GM12878 (cell line): ENCODE measurements at regions not wholly inside any gene's neighbourhood (a gene's known extent, or its start where the extent isn't known, plus 50 kb on each side); places are given as distances from the start of the nearest gene placed in this dataset.

Experiments used
- ATAC-seq: fragments of 200-7000 bp; cut with Tn5 transposase; 3 replicates; pipeline ENCODE4 v1.9.1; 2020; ENCODE audit warnings: mild to moderate bottlenecking, moderate library complexity
- BruUV-seq: library from RNA; stranded (reverse); fragments of 400-500 nt; replicated peaks from 2 replicates; lab custom pipeline; 2021; lab: Mats Ljungman, UMichigan
- CTCF ChIA-PET: fragments of 300-600 bp; sonication (Branson Sonifier 250); formaldehyde crosslinking; extraction: SDS; loops from one replicate; lab custom pipeline; 2021; ENCODE audit warnings: inconsistent platforms; lab: Yijun Ruan, JAX
- POLR2A ChIA-PET: fragments of 350-600 bp; formaldehyde crosslinking; extraction: SDS; loops from one replicate; lab custom pipeline; 2021; ENCODE audit warnings: inconsistent platforms; lab: Charles Lee
- RAD21 ChIA-PET: fragments of 300-600 bp; sonication (Branson Sonifier 250); formaldehyde crosslinking; loops from one replicate; lab custom pipeline; 2023; ENCODE audit warnings: antibody characterized with exemption; ENCODE audit not compliant: unreplicated experiment; lab: Charles Lee
- SMC1A ChIA-PET: fragments of 300-600 bp; sonication (Branson Sonifier 250); formaldehyde crosslinking; loops from one replicate; lab custom pipeline; 2023; ENCODE audit not compliant: unreplicated experiment, uncharacterized antibody; lab: Charles Lee
- DNase-seq: peaks from one replicate; pipeline ENCODE4 v3.0.0-alpha.2; 2011; ENCODE audit warnings: low read depth, low spot score
- FAIRE-seq: peaks from 3 replicates; lab custom pipeline; 2011; peaks lifted over from hg19 to GRCh38; lab: Jason Lieb, UNC
- H2AFZ ChIP-seq: 2 replicates; pipeline ENCODE4 v1.6.0; 2011; ENCODE audit warnings: low read depth, low read length, control low read depth; ENCODE audit not compliant: control insufficient read depth
- H3K27ac ChIP-seq: 2 replicates; pipeline ENCODE4 v1.5.1; 2011; ENCODE audit warnings: control low read depth; ENCODE audit not compliant: control insufficient read depth, insufficient read depth
- H3K27me3 ChIP-seq, 2 experiments: replicated peaks in 1 of 2; 2 replicates each; pipeline versions ENCODE4 v1.6.0 to v1.6.1; 2011; ENCODE audit warnings: low read length in 1 of 2; ENCODE audit not compliant: control insufficient read depth in 2 of 2, insufficient read depth in 2 of 2
- H3K36me3 ChIP-seq, 2 experiments: 2 replicates each; pipeline ENCODE4 v1.5.1; 2011; ENCODE audit warnings: low read length in 1 of 2; ENCODE audit not compliant: control insufficient read depth in 2 of 2, insufficient read depth in 2 of 2
- H3K4me1 ChIP-seq: 2 replicates; pipeline ENCODE4 v1.6.1; 2011; ENCODE audit warnings: mild to moderate bottlenecking, low read length, moderate library complexity, mixed read lengths; ENCODE audit not compliant: control insufficient read depth, insufficient read depth
- H3K4me2 ChIP-seq: 2 replicates; pipeline ENCODE4 v1.6.0; 2011; ENCODE audit warnings: control low read depth; ENCODE audit not compliant: control insufficient read depth, insufficient read depth
- H3K4me3 ChIP-seq: fragments of 200-600 bp; sonication (generic); 2 replicates; pipeline ENCODE4 v1.5.1; 2016
- H3K79me2 ChIP-seq: 2 replicates; pipeline ENCODE4 v1.6.0; 2011; ENCODE audit warnings: low read length; ENCODE audit not compliant: control insufficient read depth, insufficient read depth
- H3K9ac ChIP-seq: 2 replicates; pipeline ENCODE4 v1.8.0; 2011; ENCODE audit warnings: low read length, control low read depth, mixed read lengths; ENCODE audit not compliant: control insufficient read depth, insufficient read depth
- H3K9me3 ChIP-seq: replicated peaks from 3 replicates; pipeline ENCODE4 v1.5.1; 2011; ENCODE audit warnings: mild to moderate bottlenecking, low read length; ENCODE audit not compliant: control insufficient read depth, insufficient read depth
- H4K20me1 ChIP-seq: 2 replicates; pipeline ENCODE4 v1.6.0; 2011; ENCODE audit not compliant: control insufficient read depth, insufficient read depth
- E4F1 ChIP-seq: fragments of 450-650 bp; IDR thresholded peaks from 2 replicates; pipeline ENCODE4 v1.6.1; 2018; ENCODE audit warnings: borderline replicate concordance, mild to moderate bottlenecking; ENCODE audit not compliant: partially characterized antibody
- EED ChIP-seq: sonication (generic); IDR thresholded peaks from 2 replicates; pipeline ENCODE4 v1.6.1; 2016; ENCODE audit warnings: antibody characterized with exemption, low read depth
- IKZF1 ChIP-seq: fragments of 450-650 bp; conservative IDR thresholded peaks from 2 replicates; pipeline ENCODE4 v1.6.1; 2017; ENCODE audit warnings: antibody characterized with exemption, mild to moderate bottlenecking
- JUNB ChIP-seq: IDR thresholded peaks from 2 replicates; pipeline ENCODE4 v1.6.1; 2016; ENCODE audit warnings: antibody characterized with exemption, mild to moderate bottlenecking
- NFYB ChIP-seq: IDR thresholded peaks from 2 replicates; pipeline ENCODE4 v1.6.1; 2011; ENCODE audit warnings: low read depth, mild to moderate bottlenecking, low read length, improper control_type of control experiment, moderate library complexity; ENCODE audit not compliant: insufficient read depth
- POLR2AphosphoS5 ChIP-seq: IDR thresholded peaks from 2 replicates; pipeline ENCODE4 v1.6.1; 2011; ENCODE audit warnings: mild to moderate bottlenecking, low read length, inconsistent platforms
- RBBP5 ChIP-seq: fragments of 200-600 bp; sonication (generic); conservative IDR thresholded peaks from 2 replicates; pipeline ENCODE4 v1.6.1; 2016
- STAT1 ChIP-seq: fragments of 450-650 bp; conservative IDR thresholded peaks from 2 replicates; pipeline ENCODE4 v1.6.1; 2014; ENCODE audit warnings: antibody characterized with exemption, mild to moderate bottlenecking
- ZNF207 ChIP-seq: fragments of 450-650 bp; IDR thresholded peaks from 2 replicates; pipeline ENCODE4 v1.6.1; 2014; ENCODE audit warnings: antibody characterized with exemption, mild to moderate bottlenecking, borderline replicate concordance
- WGBS: methylation state at CpG from one replicate; pipeline ENCODE4 v1.1.6; 2016; ENCODE audit warnings: low lambda C conversion rate; ENCODE audit not compliant: insufficient replicate concordance, insufficient coverage; ENCODE audit errors: missing lambda C conversion rate; 5-methylcytosine and 5-hydroxymethylcytosine counted together
- in situ Hi-C: fragments of 300-500 bp; cut with MboI; formaldehyde crosslinking; loops from 9 replicates; pipeline ENCODE4 v1.14.3; 2018; ENCODE audit warnings: mixed read lengths
- intact Hi-C: fragments of 100-400 bp; cut with micrococcal nuclease; formaldehyde crosslinking; loops from one replicate; pipeline ENCODE4 v1.14.2; 2022; ENCODE audit not compliant: unreplicated experiment

DNA sequence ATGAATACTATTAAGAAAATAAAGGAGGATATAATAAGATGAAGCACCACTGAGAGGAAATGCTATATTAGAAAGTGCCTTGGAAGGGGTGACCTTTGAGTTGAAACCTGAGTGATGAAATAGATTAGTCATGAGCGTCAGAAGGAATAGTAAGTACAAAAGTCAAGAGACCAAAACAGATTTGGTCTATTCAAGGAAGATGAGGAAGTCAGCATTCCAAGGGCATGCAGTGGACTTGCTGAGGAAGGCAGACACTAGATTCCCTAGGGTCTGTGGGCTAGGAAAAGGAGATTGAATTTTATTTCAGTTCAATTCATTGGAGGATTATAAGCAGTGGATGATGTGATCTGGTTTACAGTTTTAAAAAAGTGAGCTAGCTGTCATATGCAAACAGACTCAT lies 73.0 kb upstream of the WDFY3 start:
- SMC1A ChIA-PET = no interaction called here
- CTCF ChIA-PET = no interaction called here
- DNase-seq (no peak), ATAC-seq (no peak), FAIRE-seq (no peak)
- Histone ChIP-seq H3K36me3 (no peaks in the 10 kb centered on the region), H3K27ac (no peak overlapping the region), H3K9ac (no peak overlapping the region), H4K20me1 (no peaks in the 10 kb centered on the region), H3K4me3 (no peak overlapping the region), H3K27me3 (no peaks in the 10 kb centered on the region), H2AFZ (no peak overlapping the region), H3K4me1 (no peaks in the 10 kb centered on the region), H3K79me2 (no peaks in the 10 kb centered on the region), H3K4me2 (no peak overlapping the region), H3K9me3 (no peaks in the 10 kb centered on the region)
- POLR2A ChIA-PET = interaction anchor here (0.5 kb wide), 1 partner anchor 1922 kb away, joined by 6 read pairs; no protein-coding TSS in a partner anchor
- intact Hi-C loops = no loop called here
- in situ Hi-C loops = no loop called here
- RAD21 ChIA-PET = no interaction called here
- WGBS = 42% methylated on average over 1 of the region's 1 CpG
- BruUV-seq = no TSS peak
- TF ChIP-seq POLR2AphosphoS5 = no peak
- TF ChIP-seq ZNF207 = no peak
- TF ChIP-seq EED = no peak
- no peak for TF ChIP-seq RBBP5
- TF ChIP-seq E4F1 = no peak
- TF ChIP-seq STAT1 = no peak
- no peak for TF ChIP-seq NFYB
- no peak for TF ChIP-seq IKZF1
- TF ChIP-seq JUNB = no peak
